ENCODE measurements at regions not wholly inside any gene's neighbourhood (a gene's known extent, or its start where the extent isn't known, plus 50 kb on each side); places are given as distances from the start of the nearest gene placed in this dataset.
"Not testable (repeated sequence)": the region's sequence is repeated elsewhere in the genome, so short reads cannot be mapped to it uniquely, and the experiment has no call there.

- Mint-ChIP-seq H3K27me3 (ENCODE audit: insufficient read depth) (no peaks in the 10 kb centered on the region; the same call in none of the 2 replicates), H3K9me3 (no peaks in the 10 kb centered on the region), H3K27ac (peak overlapping the region; percentile 18; the same call in 1 of the 2 replicates), H3K4me3 (no peak overlapping the region), H3K4me1 (ENCODE audit: low read depth) (peaks cover 54% of the 10 kb centered on the region), H3K36me3 (ENCODE audit: low read depth) (no peaks in the 10 kb centered on the region)
- no peak for DNase-seq
- TF ChIP-seq CTCF (IDR thresholded peaks at IDR 0.05), result no peak
Observed at GRCh38 chr17:63042256-63042812, 76.3 kb downstream of the TANC2 start.

GRCh38 chr17:63057560-63057959, 91.5 kb downstream of the TANC2 start:
- DNase-seq; H3K27ac Mint-ChIP-seq; H3K27me3 Mint-ChIP-seq (ENCODE audit: insufficient read depth); H3K4me3 Mint-ChIP-seq; H3K4me1 Mint-ChIP-seq (ENCODE audit: low read depth); H3K9me3 Mint-ChIP-seq: not testable (repeated sequence)
- H3K36me3 Mint-ChIP-seq (ENCODE audit: low read depth), result peaks cover 22% of the 10 kb centered on the region

- H3K27ac Mint-ChIP-seq, result no peak overlapping the region
- H3K27me3 Mint-ChIP-seq (ENCODE audit: insufficient read depth), result no peaks in the 10 kb centered on the region; the same call in 1 of the 2 replicates
- H3K4me1 Mint-ChIP-seq (ENCODE audit: low read depth), result peaks cover 53% of the 10 kb centered on the region
- H3K4me3 Mint-ChIP-seq, result no peak overlapping the region
- peaks cover 8% of the 10 kb centered on the region; the same call in 1 of the 2 replicates for H3K36me3 Mint-ChIP-seq (ENCODE audit: low read depth)
- no peaks in the 10 kb centered on the region for H3K9me3 Mint-ChIP-seq
- DNase-seq, result no peak
- TF ChIP-seq CTCF (IDR thresholded peaks at IDR 0.05), result no peak
Observed at GRCh38 chr17:63066158-63066813, 100.3 kb downstream of the TANC2 start.

GRCh38 chr17:63069245-63069644, 103.2 kb downstream of the TANC2 start:
- Mint-ChIP-seq H3K4me1 (ENCODE audit: low read depth) (peaks cover 41% of the 10 kb centered on the region), H3K27ac (no peak overlapping the region), H3K36me3 (ENCODE audit: low read depth) (no peaks in the 10 kb centered on the region; the same call in 1 of the 2 replicates), H3K9me3 (no peaks in the 10 kb centered on the region), H3K4me3 (no peak overlapping the region), H3K27me3 (ENCODE audit: insufficient read depth) (no peaks in the 10 kb centered on the region; the same call in 1 of the 2 replicates)
- no peak for DNase-seq
- no peak for TF ChIP-seq CTCF (IDR thresholded peaks at IDR 0.05)

- no peak for DNase-seq
- TF ChIP-seq CTCF (IDR thresholded peaks at IDR 0.05), result no peak
- H3K36me3 Mint-ChIP-seq (ENCODE audit: low read depth), result no peaks in the 10 kb centered on the region; the same call in 1 of the 2 replicates
- H3K9me3 Mint-ChIP-seq, result no peaks in the 10 kb centered on the region
- no peak overlapping the region for H3K4me3 Mint-ChIP-seq
- no peak overlapping the region for H3K27ac Mint-ChIP-seq
- peaks cover 41% of the 10 kb centered on the region for H3K4me1 Mint-ChIP-seq (ENCODE audit: low read depth)
- no peaks in the 10 kb centered on the region; the same call in 1 of the 2 replicates for H3K27me3 Mint-ChIP-seq (ENCODE audit: insufficient read depth)
Observed at GRCh38 chr17:63070031-63070430, 104.0 kb downstream of the TANC2 start.

GRCh38 chr17:63071797-63072196, 105.8 kb downstream of the TANC2 start:
- DNase-seq, result no peak
- Mint-ChIP-seq H3K4me1 (ENCODE audit: low read depth) (peaks cover 32% of the 10 kb centered on the region), H3K27me3 (ENCODE audit: insufficient read depth) (no peaks in the 10 kb centered on the region), H3K27ac (no peak overlapping the region), H3K36me3 (ENCODE audit: low read depth) (peaks cover 4% of the 10 kb centered on the region), H3K4me3 (no peak overlapping the region), H3K9me3 (no peaks in the 10 kb centered on the region)
- TF ChIP-seq CTCF (IDR thresholded peaks at IDR 0.05), result no peak

Data from HFFc6 (cell line).